AG04450 (cell line): ENCODE measurements at regions not wholly inside any gene's neighbourhood (a gene's known extent, or its start where the extent isn't known, plus 50 kb on each side); places are given as distances from the start of the nearest gene placed in this dataset.

Experiments used
- CTCF ChIA-PET: fragments of 300-600, 350-600 bp; formaldehyde crosslinking; extraction: SDS; loops from one replicate; lab custom pipeline; 2022; ENCODE audit warnings: antibody characterized with exemption, inconsistent platforms; lab: Charles Lee
- POLR2A ChIA-PET: fragments of 350-600 bp; formaldehyde crosslinking; extraction: SDS; loops from one replicate; lab custom pipeline; 2021; ENCODE audit warnings: antibody characterized with exemption, inconsistent platforms; lab: Yijun Ruan, JAX
- DNase-seq: peaks from one replicate; pipeline ENCODE4 v3.0.0-alpha.2; 2011; ENCODE audit warnings: low read depth, low spot score
- H3K27ac ChIP-seq: one replicate; pipeline ENCODE4 v1.5.1; 2012; ENCODE audit warnings: low read depth, low read length, control low read depth
- H3K27me3 ChIP-seq: one replicate; pipeline ENCODE4 v1.6.0; 2012; ENCODE audit warnings: low read length; ENCODE audit not compliant: control insufficient read depth, insufficient read depth
- H3K4me3 ChIP-seq: 2 replicates; pipeline ENCODE4 v1.5.1; 2011; ENCODE audit warnings: mild to moderate bottlenecking, low read depth, low read length, control low read depth
- H3K9me3 ChIP-seq: 2 replicates; pipeline ENCODE4 v1.5.1; 2012; ENCODE audit warnings: low read length; ENCODE audit not compliant: control insufficient read depth, insufficient read depth
- CTCF ChIP-seq: IDR thresholded peaks from 2 replicates; pipeline ENCODE4 v1.5.1; 2011; ENCODE audit warnings: low read depth, low read length, control low read depth, inconsistent platforms

DNA sequence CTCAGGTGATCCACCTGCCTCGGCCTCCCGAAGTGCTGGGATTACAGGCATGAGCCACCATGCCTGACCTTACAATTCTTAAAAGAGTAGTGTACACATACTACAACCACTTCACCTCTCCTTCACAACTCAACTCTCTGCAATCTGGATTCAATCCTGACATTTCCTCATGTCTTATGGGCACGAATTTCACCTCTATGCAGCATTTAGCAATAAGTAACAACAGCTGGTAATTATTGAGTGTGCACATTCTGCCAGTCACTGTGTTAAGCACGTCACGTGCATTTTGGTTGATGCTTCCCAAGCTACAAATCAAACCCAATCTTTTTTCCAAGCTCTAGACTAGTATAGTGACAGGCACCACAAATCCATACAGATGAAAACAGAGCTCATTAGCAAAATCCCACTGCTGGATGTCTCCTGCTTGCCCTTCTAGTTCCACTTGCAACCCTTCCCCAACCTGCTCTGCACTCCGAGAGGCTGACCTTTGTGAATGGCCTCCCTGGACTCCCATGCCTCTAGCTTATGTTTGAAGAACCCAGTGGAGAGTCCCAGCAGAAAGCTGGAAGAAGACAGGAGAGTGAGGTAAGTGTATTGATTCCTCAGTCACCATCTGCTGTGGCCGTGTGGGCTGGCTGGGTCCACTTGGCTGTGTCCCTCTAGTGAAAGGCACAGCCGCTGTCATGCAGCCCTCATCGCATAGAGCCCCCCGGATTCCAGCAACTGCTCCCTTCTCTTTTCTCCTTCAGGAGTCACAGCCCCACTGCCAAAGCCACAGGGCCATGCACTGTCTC lies 176.5 kb downstream of the MEX3B start:
- Histone ChIP-seq H3K4me3 (no peak overlapping the region), H3K27me3 (no peaks in the 10 kb centered on the region), H3K27ac (no peak overlapping the region), H3K9me3 (no peaks in the 10 kb centered on the region; the same call in 1 of the 2 replicates)
- no peak for DNase-seq
- ChIA-PET CTCF (no interaction called here), POLR2A (no interaction called here)
- no peak for TF ChIP-seq CTCF

DNA sequence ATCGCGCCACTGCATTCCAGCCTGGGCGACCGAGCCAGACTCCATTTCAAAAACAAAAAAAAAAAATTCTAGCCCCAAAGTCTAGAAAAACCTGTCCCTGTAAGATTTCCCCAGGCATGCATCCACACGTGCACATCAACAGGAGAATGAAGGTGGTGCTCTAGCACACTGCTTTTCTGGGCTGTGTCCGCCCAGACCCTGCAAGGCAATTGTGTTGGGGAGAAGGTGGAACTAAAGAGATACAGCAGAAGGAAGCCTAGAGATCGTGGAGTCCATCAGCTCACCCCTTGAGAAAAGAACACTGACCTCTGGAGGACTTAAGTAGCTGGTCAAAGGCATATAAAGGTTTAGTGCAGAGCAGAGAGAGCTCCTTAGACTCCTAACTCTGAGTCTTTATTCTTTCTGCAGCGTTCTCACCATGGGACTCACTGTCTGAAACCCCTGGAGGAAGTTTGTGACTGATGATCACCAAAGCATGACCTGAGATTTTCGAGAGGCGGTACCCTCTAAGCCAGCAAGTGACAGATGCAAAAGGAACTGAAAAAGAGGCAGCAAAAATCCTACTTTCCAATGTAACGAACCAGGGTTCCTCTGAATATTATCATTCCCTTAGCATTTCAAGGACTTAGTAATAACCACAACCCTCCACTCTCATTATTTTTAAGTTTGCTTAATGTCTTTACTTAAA lies 179.8 kb downstream of the MEX3B start:
- ChIA-PET POLR2A (no interaction called here), CTCF (no interaction called here)
- TF ChIP-seq CTCF, result no peak
- no peak for DNase-seq
- H3K27me3 ChIP-seq, result no peaks in the 10 kb centered on the region
- H3K9me3 ChIP-seq, result no peaks in the 10 kb centered on the region; the same call in 1 of the 2 replicates
- H3K27ac ChIP-seq, result no peak overlapping the region
- H3K4me3 ChIP-seq, result no peak overlapping the region

GRCh38 chr15:81863162-81863561 lies 182.7 kb downstream of the MEX3B start:
- no peak overlapping the region for H3K4me3 ChIP-seq
- H3K9me3 ChIP-seq, result no peaks in the 10 kb centered on the region; the same call in 1 of the 2 replicates
- TF ChIP-seq CTCF, result no peak
- H3K27ac ChIP-seq, result peak overlapping the region; percentile 65
- ChIA-PET CTCF (interaction anchor here (0.6 kb wide), 1 partner anchor 429 kb away, joined by 4 read pairs; no protein-coding TSS in a partner anchor), POLR2A (interaction anchor here (0.7 kb wide), 1 partner anchor 24 kb away, joined by 3 read pairs; no protein-coding TSS in a partner anchor)
- peak; percentile 64 for DNase-seq
- no peaks in the 10 kb centered on the region for H3K27me3 ChIP-seq

DNA sequence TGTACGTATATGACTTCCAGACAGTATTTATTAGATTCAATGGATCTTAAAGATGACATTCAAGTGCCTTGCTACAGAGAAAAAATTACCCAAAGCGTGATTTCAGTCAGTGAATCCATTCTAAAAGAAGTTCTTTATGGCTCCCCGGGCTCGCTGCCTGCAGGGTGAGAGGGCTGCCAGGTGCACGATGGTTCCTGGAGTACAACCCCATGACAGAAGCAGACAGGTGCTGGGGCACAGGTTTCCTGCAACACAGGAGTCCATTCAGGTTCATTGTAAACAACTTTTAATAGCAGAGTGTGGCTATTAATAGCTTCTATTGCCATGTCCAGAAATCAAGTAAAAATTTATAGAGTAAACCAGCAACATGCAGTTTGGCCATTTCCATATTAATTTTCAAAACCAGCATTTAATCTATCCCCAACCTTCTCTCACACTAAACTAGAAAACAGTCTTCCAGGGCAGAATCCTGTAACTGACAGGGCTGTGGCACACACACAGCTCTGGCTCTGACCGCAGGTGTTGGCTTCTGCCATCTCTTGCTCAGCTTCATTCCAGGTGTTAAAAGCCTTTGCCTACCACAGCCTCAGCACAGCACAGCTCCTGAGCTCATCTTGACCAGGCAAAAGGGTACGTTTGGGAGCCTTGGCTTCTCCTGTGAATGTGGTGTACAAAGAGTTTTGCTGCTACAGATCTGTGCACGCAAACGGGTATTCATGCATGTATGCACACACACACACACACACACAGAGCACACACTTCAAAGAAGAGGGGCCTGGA lies 185.9 kb downstream of the MEX3B start:
- Histone ChIP-seq H3K4me3 (no peak overlapping the region), H3K27ac (no peak overlapping the region), H3K27me3 (no peaks in the 10 kb centered on the region), H3K9me3 (no peaks in the 10 kb centered on the region; the same call in 1 of the 2 replicates)
- ChIA-PET CTCF (no interaction called here), POLR2A (no interaction called here)
- no peak for TF ChIP-seq CTCF
- no peak for DNase-seq
